ENCODE measurements at regions not wholly inside any gene's neighbourhood (a gene's known extent, or its start where the extent isn't known, plus 50 kb on each side); places are given as distances from the start of the nearest gene placed in this dataset.
"Not testable (repeated sequence)": the region's sequence is repeated elsewhere in the genome, so short reads cannot be mapped to it uniquely, and the experiment has no call there.

GRCh38 chr6:103854059-103854458 lies 1005.7 kb downstream of the HACE1 start:
- H3K27ac Mint-ChIP-seq, result no peak overlapping the region
- no peak for TF ChIP-seq CTCF (IDR thresholded peaks at IDR 0.05; ENCODE audit: unreplicated experiment)
- H3K27me3 Mint-ChIP-seq (ENCODE audit: low read depth), result no peaks in the 10 kb centered on the region
- DNase-seq (ENCODE audit: low spot score in 2 of 2, unreplicated experiment in 2 of 2), result no peak
- no peaks in the 10 kb centered on the region for H3K36me3 Mint-ChIP-seq
- peaks cover 4% of the 10 kb centered on the region for H3K4me1 Mint-ChIP-seq
- H3K4me3 Mint-ChIP-seq, result no peak overlapping the region
- no peaks in the 10 kb centered on the region for H3K9me3 Mint-ChIP-seq

GRCh38 chr6:103838457-103838856 lies 1021.3 kb downstream of the HACE1 start:
- DNase-seq (ENCODE audit: low spot score in 2 of 2, unreplicated experiment in 2 of 2), result no peak
- Mint-ChIP-seq H3K27me3 (ENCODE audit: low read depth) (peaks cover 5% of the 10 kb centered on the region), H3K36me3 (no peaks in the 10 kb centered on the region), H3K4me3 (no peak overlapping the region), H3K9me3 (no peaks in the 10 kb centered on the region), H3K4me1 (no peaks in the 10 kb centered on the region), H3K27ac (no peak overlapping the region)
- TF ChIP-seq CTCF (IDR thresholded peaks at IDR 0.05; ENCODE audit: unreplicated experiment), result no peak

GRCh38 chr6:103826209-103826608 lies 1033.5 kb downstream of the HACE1 start:
- Mint-ChIP-seq H3K36me3 (no peaks in the 10 kb centered on the region), H3K9me3 (peaks cover 17% of the 10 kb centered on the region), H3K4me1 (no peaks in the 10 kb centered on the region), H3K4me3 (no peak overlapping the region), H3K27ac (no peak overlapping the region), H3K27me3 (ENCODE audit: low read depth) (no peaks in the 10 kb centered on the region)
- DNase-seq (ENCODE audit: low spot score in 2 of 2, unreplicated experiment in 2 of 2), result no peak
- TF ChIP-seq CTCF (IDR thresholded peaks at IDR 0.05; ENCODE audit: unreplicated experiment), result no peak

- no peaks in the 10 kb centered on the region for H3K4me1 Mint-ChIP-seq
- H3K4me3 Mint-ChIP-seq, result no peak overlapping the region
- TF ChIP-seq CTCF (IDR thresholded peaks at IDR 0.05; ENCODE audit: unreplicated experiment), result no peak
- no peak overlapping the region for H3K27ac Mint-ChIP-seq
- peaks cover 24% of the 10 kb centered on the region for H3K9me3 Mint-ChIP-seq
- no peaks in the 10 kb centered on the region for H3K27me3 Mint-ChIP-seq (ENCODE audit: low read depth)
- H3K36me3 Mint-ChIP-seq, result no peaks in the 10 kb centered on the region
- no peak for DNase-seq (ENCODE audit: low spot score in 2 of 2, unreplicated experiment in 2 of 2)
Measured at GRCh38 chr6:103820148-103820547, 1039.6 kb downstream of the HACE1 start.

GRCh38 chr6:103819509-103819908 lies 1040.2 kb downstream of the HACE1 start:
- no peak for DNase-seq (ENCODE audit: low spot score in 2 of 2, unreplicated experiment in 2 of 2)
- no peak for TF ChIP-seq CTCF (IDR thresholded peaks at IDR 0.05; ENCODE audit: unreplicated experiment)
- Mint-ChIP-seq H3K27ac (no peak overlapping the region), H3K9me3 (peaks cover 21% of the 10 kb centered on the region), H3K36me3 (no peaks in the 10 kb centered on the region), H3K4me1 (no peaks in the 10 kb centered on the region), H3K4me3 (no peak overlapping the region), H3K27me3 (ENCODE audit: low read depth) (no peaks in the 10 kb centered on the region)

- TF ChIP-seq CTCF (IDR thresholded peaks at IDR 0.05; ENCODE audit: unreplicated experiment), result no peak
- no peaks in the 10 kb centered on the region for H3K27me3 Mint-ChIP-seq (ENCODE audit: low read depth)
- no peak overlapping the region for H3K27ac Mint-ChIP-seq
- DNase-seq (ENCODE audit: low spot score in 2 of 2, unreplicated experiment in 2 of 2), result no peak
- H3K4me1 Mint-ChIP-seq, result no peaks in the 10 kb centered on the region
- peaks cover 16% of the 10 kb centered on the region for H3K9me3 Mint-ChIP-seq
- H3K36me3 Mint-ChIP-seq, result no peaks in the 10 kb centered on the region
- H3K4me3 Mint-ChIP-seq, result no peak overlapping the region
Measured at GRCh38 chr6:103812970-103813369, 1046.7 kb downstream of the HACE1 start.

- H3K4me1 Mint-ChIP-seq; H3K27ac Mint-ChIP-seq; H3K36me3 Mint-ChIP-seq; H3K27me3 Mint-ChIP-seq (ENCODE audit: low read depth); H3K4me3 Mint-ChIP-seq; DNase-seq (ENCODE audit: low spot score in 2 of 2, unreplicated experiment in 2 of 2): not testable (repeated sequence)
- H3K9me3 Mint-ChIP-seq, result peaks cover 21% of the 10 kb centered on the region
Measured at GRCh38 chr6:103801901-103802479, 1057.7 kb downstream of the HACE1 start.
